HCT116 (cell line): ENCODE measurements at regions not wholly inside any gene's neighbourhood (a gene's known extent, or its start where the extent isn't known, plus 50 kb on each side); places are given as distances from the start of the nearest gene placed in this dataset.

Experiments
- ATAC-seq: fragments of 200-7000 bp; cut with Tn5 transposase; 2 replicates; pipeline ENCODE4 v1.9.1; 2020; ENCODE audit warnings: mild to moderate bottlenecking, moderate library complexity
- BruUV-seq: library from RNA; stranded (reverse); fragments of 400-500 nt; replicated peaks from 2 replicates; lab custom pipeline; 2021; lab: Mats Ljungman, UMichigan
- CTCF ChIA-PET: fragments of 300-600 bp; sonication (Branson Sonifier 250); formaldehyde crosslinking; loops from one replicate; lab custom pipeline; 2021; ENCODE audit warnings: antibody characterized with exemption; lab: Charles Lee
- POLR2A ChIA-PET: fragments of 300-600, 350-600 bp; sonication (Branson Sonifier 250); formaldehyde crosslinking; loops from one replicate; lab custom pipeline; 2021; ENCODE audit warnings: antibody characterized with exemption; lab: Charles Lee
- RAD21 ChIA-PET, 2 experiments: fragments of 300-600 bp; sonication (Branson Sonifier 250); formaldehyde crosslinking; loops; one replicate each; lab custom pipeline; 2023; ENCODE audit warnings: low total read pairs in 2 of 2; ENCODE audit not compliant: uncharacterized antibody in 2 of 2, unreplicated experiment in 2 of 2, low non-redundant PET in 1 of 2; lab: Charles Lee
- DNase-seq: peaks from one replicate; pipeline ENCODE4 v3.0.0-alpha.2; 2010; ENCODE audit warnings: low read depth, low spot score
- H2AFZ ChIP-seq: fragments of 200-600 bp; shearing (Covaris generic), sonication (generic); 2 replicates; pipeline ENCODE4 v1.6.1; 2017; ENCODE audit warnings: low read depth, mixed run types, mixed read lengths, antibody characterized with exemption, low read length; ENCODE audit not compliant: poor library complexity, severe bottlenecking
- H3K27ac ChIP-seq: 2 replicates; pipeline ENCODE4 v1.5.1; 2012; ENCODE audit warnings: low read depth, low read length
- H3K27me3 ChIP-seq: fragments of 200-600 bp; sonication (generic); 2 replicates; pipeline ENCODE4 v1.6.1; 2016; ENCODE audit warnings: mixed run types, low read length, mixed read lengths; ENCODE audit not compliant: insufficient read depth
- H3K36me3 ChIP-seq, 2 experiments: fragments of 200-500 bp in 1 of 2; fragments of 200-600 bp in 1 of 2; sonication (Bioruptor generic) in 1 of 2; sonication (generic) in 1 of 2; 2 replicates each; pipeline versions ENCODE4 v1.5.1 to v1.6.1; 2014 to 2016; ENCODE audit warnings: low read length in 2 of 2, inconsistent platforms in 1 of 2, mixed read lengths in 1 of 2, mixed run types in 1 of 2; ENCODE audit not compliant: insufficient read depth in 2 of 2, control insufficient read depth in 1 of 2
- H3K4me1 ChIP-seq, 2 experiments: fragments of 200-600 bp in 1 of 2; sonication (generic) in 1 of 2; 2 replicates each; pipeline versions ENCODE4 v1.5.1 to v1.6.1; 2012 to 2017; ENCODE audit warnings: low read length in 2 of 2, inconsistent platforms in 1 of 2, mild to moderate bottlenecking in 1 of 2, mixed read lengths in 1 of 2, mixed run types in 1 of 2, moderate library complexity in 1 of 2; ENCODE audit not compliant: insufficient read depth in 2 of 2, control insufficient read depth in 1 of 2
- H3K4me2 ChIP-seq: fragments of 200-600 bp; sonication (generic); 2 replicates; pipeline ENCODE4 v1.6.1; 2017; ENCODE audit warnings: mixed run types, low read length, mixed read lengths
- H3K4me3 ChIP-seq, 2 experiments: fragments of 200-600 bp in 1 of 2; sonication (generic) in 1 of 2; replicated peaks in 1 of 2; 2 replicates each; pipeline ENCODE4 v1.5.1; 2011 to 2016; ENCODE audit warnings: low read length in 2 of 2, control low read depth in 1 of 2, low read depth in 1 of 2, mild to moderate bottlenecking in 1 of 2, mixed read lengths in 1 of 2, mixed run types in 1 of 2
- H3K79me2 ChIP-seq: fragments of 200-600 bp; sonication (generic); 2 replicates; pipeline ENCODE4 v1.6.1; 2017; ENCODE audit warnings: mild to moderate bottlenecking, mixed run types, low read length, moderate library complexity, mixed read lengths; ENCODE audit not compliant: insufficient read depth
- H3K9ac ChIP-seq: fragments of 200-600 bp; sonication (generic); 2 replicates; pipeline ENCODE4 v1.6.1; 2016; ENCODE audit warnings: low read length, mixed read lengths
- H3K9me2 ChIP-seq: fragments of 200-600 bp; sonication (generic), shearing (Covaris generic); 2 replicates; pipeline ENCODE4 v1.6.1; 2017; ENCODE audit warnings: mixed run types, mild to moderate bottlenecking, moderate library complexity; ENCODE audit not compliant: insufficient read depth
- H3K9me3 ChIP-seq, 2 experiments: fragments of 200-500 bp in 1 of 2; fragments of 200-600 bp in 1 of 2; sonication (Bioruptor generic) in 1 of 2; sonication (generic) in 1 of 2; 2 replicates each; pipeline ENCODE4 v1.6.1; 2014 to 2017; ENCODE audit warnings: low read length in 2 of 2, mixed read lengths in 2 of 2, inconsistent platforms in 1 of 2, low read depth in 1 of 2, mild to moderate bottlenecking in 1 of 2, mixed run types in 1 of 2, moderate library complexity in 1 of 2; ENCODE audit not compliant: control insufficient read depth in 1 of 2, insufficient read depth in 1 of 2
- H4K20me1 ChIP-seq: fragments of 200-600 bp; sonication (generic), shearing (Covaris generic); 2 replicates; pipeline ENCODE4 v1.6.1; 2017; ENCODE audit warnings: mixed run types, mild to moderate bottlenecking, moderate library complexity; ENCODE audit not compliant: insufficient read depth
- CBX3 ChIP-seq: IDR thresholded peaks from 2 replicates; pipeline ENCODE4 v1.6.1; 2012; ENCODE audit warnings: low read depth
- EZH2 ChIP-seq: fragments of 200-600 bp; sonication (generic); IDR thresholded peaks from 2 replicates; pipeline ENCODE4 v1.6.1; 2017; ENCODE audit warnings: antibody characterized with exemption, mixed run types
- EZH2phosphoT487 ChIP-seq: fragments of 200-600 bp; IDR thresholded peaks from 2 replicates; pipeline ENCODE4 v1.6.1; 2018; ENCODE audit warnings: antibody characterized with exemption, borderline replicate concordance
- JUND ChIP-seq: IDR thresholded peaks from 2 replicates; pipeline ENCODE4 v1.6.1; 2012
- ZBTB33 ChIP-seq: IDR thresholded peaks from 2 replicates; pipeline ENCODE4 v1.6.1; 2011; ENCODE audit warnings: mild to moderate bottlenecking, low read length, moderate library complexity; ENCODE audit not compliant: insufficient replicate concordance; ENCODE audit errors: extremely low read depth
- ZNF274 ChIP-seq: fragments of 200-500 bp; sonication (Bioruptor generic); IDR thresholded peaks from 2 replicates; pipeline ENCODE4 v1.6.1; 2014; ENCODE audit warnings: mild to moderate bottlenecking, low read depth, low read length, inconsistent platforms
- intact Hi-C: fragments of 100-400 bp; cut with micrococcal nuclease; formaldehyde crosslinking; loops from 2 replicates; pipeline ENCODE4 v1.10.0; 2022

GRCh38 chr3:5293207-5293606, 105.7 kb downstream of the EDEM1 start:
- no peak overlapping the region for H3K4me2 ChIP-seq
- ChIA-PET RAD21 (no interaction called here), CTCF (interaction anchor here (1.1 kb wide), 1 partner anchor 19 kb away, joined by 3 read pairs; no protein-coding TSS in a partner anchor), POLR2A (no interaction called here)
- no peak overlapping the region for H3K9ac ChIP-seq
- H3K4me3 ChIP-seq, result no peak overlapping the region
- H3K9me3 ChIP-seq, result no peaks in the 10 kb centered on the region
- no peaks in the 10 kb centered on the region for H3K9me2 ChIP-seq
- no peaks in the 10 kb centered on the region for H4K20me1 ChIP-seq
- H3K4me1 ChIP-seq, result no peaks in the 10 kb centered on the region
- no peaks in the 10 kb centered on the region for H3K27me3 ChIP-seq
- intact Hi-C loops, result no loop called here
- no peak overlapping the region for H3K27ac ChIP-seq
- H3K36me3 ChIP-seq, result no peaks in the 10 kb centered on the region
- TF ChIP-seq EZH2, result no peak
- no peak for DNase-seq
- BruUV-seq, result no TSS peak
- no peaks in the 10 kb centered on the region for H3K79me2 ChIP-seq
- no peak for ATAC-seq
- H2AFZ ChIP-seq, result no peak overlapping the region

GRCh38 chr3:5294356-5294755, 106.8 kb downstream of the EDEM1 start:
- H4K20me1 ChIP-seq, result no peaks in the 10 kb centered on the region
- H3K79me2 ChIP-seq, result no peaks in the 10 kb centered on the region
- H3K27ac ChIP-seq, result no peak overlapping the region
- no peak overlapping the region for H3K4me3 ChIP-seq
- H3K4me1 ChIP-seq, result no peaks in the 10 kb centered on the region
- H2AFZ ChIP-seq, result no peak overlapping the region
- no peaks in the 10 kb centered on the region for H3K27me3 ChIP-seq
- intact Hi-C loops, result no loop called here
- ATAC-seq (no peak), DNase-seq (no peak)
- no peaks in the 10 kb centered on the region for H3K9me2 ChIP-seq
- ChIA-PET CTCF (no interaction called here), POLR2A (no interaction called here), RAD21 (no interaction called here)
- H3K9ac ChIP-seq, result no peak overlapping the region
- no TSS peak for BruUV-seq
- no peaks in the 10 kb centered on the region for H3K9me3 ChIP-seq
- no peak for TF ChIP-seq ZNF274
- TF ChIP-seq EZH2phosphoT487, result no peak
- TF ChIP-seq ZBTB33, result no peak
- no peak for TF ChIP-seq JUND
- TF ChIP-seq CBX3, result no peak
- TF ChIP-seq, all 23 proteins: peak for 0
- Histone ChIP-seq H3K4me2 (no peak overlapping the region), H3K36me3 (no peaks in the 10 kb centered on the region)
